GM19238 (cell line): ENCODE measurements at regions not wholly inside any gene's neighbourhood (a gene's known extent, or its start where the extent isn't known, plus 50 kb on each side); places are given as distances from the start of the nearest gene placed in this dataset.

Source experiments
- DNase-seq: peaks from one replicate; pipeline ENCODE4 v3.0.0; 2011; ENCODE audit warnings: low spot score; ENCODE audit not compliant: insufficient read length

DNA sequence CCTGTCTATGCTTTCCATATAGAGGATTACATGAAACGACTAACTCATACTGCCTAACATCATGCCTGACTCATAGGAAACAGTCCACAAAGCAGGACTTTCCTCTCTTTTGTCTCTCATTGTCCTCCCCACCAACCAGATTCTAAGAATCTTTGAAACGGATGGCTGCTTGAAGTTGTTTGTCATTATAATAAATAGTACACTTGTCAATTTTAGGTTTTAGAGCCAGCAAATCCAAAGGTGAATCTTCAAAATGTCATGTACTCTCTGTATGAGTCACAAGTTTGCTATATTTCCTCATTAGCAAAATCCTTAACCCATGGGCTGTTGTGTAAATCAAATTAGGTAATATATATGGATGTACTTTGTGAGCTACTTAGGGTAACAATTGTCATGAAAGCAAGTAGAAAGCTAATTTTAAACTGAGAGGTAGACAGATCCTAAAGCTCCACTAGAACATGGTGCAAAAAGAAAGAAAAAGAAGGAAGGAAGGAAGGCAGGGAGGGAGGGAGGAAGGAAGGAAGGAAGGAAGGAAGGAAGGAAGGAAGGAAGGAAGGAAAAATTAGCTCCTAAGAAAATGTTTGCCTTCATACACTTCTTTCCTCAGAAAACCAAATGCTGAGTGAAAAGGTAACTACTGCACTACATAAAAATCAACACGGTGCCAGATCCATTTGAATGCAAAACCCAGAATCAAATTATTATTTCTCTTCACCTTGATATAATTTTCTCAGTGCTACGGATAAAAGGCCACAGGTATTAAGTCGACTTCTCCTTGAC lies 129.5 kb upstream of the PRMT6 start:
- DNase-seq: no peak

- no peak for DNase-seq
Measured at GRCh38 chr1:106937104-106937503, 119.4 kb upstream of the PRMT6 start.

- DNase-seq: no peak
Measured at GRCh38 chr1:106944721-106945120, 111.8 kb upstream of the PRMT6 start.

DNA sequence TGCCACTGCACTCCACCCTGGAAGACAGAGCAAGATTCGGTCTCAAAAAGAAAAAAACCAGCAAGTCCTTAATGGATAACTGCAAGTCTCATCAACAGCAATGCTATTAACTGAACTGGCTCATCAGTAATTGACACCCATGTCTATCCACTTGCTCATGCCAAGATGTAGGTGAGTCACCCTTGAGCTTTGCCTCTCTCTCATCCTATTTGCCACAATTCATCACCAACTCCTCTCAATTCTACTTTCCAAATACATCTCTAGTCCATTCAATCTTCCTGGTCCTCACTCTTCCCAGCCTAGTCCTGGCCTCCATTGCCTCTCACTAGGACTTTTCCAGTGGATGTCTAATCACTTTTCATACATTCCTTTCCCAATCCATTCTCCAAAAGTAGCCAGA lies 103.7 kb upstream of the PRMT6 start:
- DNase-seq: no peak

DNA sequence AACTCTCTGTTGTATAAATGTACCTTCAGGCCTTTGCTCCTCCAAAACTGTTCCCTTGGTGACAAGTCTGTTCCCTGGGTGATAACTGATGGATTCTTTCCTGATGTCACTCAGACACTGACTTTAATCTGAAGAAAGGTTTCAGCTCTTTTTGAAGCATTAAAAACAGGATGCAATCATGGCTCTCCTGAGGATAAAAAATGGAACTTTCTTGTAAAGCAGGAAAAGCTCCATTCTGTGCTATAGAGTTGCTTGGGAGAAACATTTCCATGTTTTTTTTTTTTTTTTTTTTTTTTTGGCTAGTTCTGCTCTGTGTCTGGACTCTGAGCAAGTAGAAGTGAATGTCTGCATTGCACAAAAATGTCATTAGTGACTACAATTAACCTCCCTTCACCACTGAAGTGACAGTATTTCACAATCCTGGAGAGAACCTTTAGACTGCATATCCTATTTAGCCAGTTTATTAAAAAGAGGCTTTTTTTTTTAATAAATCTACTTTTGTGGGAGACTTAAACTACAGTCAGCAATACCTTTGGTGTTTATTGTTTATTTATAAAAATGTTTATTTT lies 101.7 kb upstream of the PRMT6 start:
- DNase-seq: no peak

- no peak for DNase-seq
Measured at GRCh38 chr1:106956721-106957120, 99.8 kb upstream of the PRMT6 start.

- no peak for DNase-seq
Measured at GRCh38 chr1:106957795-106958194, 98.7 kb upstream of the PRMT6 start.

GRCh38 chr1:106960412-106960811 lies 96.1 kb upstream of the PRMT6 start:
- DNase-seq: no peak

DNA sequence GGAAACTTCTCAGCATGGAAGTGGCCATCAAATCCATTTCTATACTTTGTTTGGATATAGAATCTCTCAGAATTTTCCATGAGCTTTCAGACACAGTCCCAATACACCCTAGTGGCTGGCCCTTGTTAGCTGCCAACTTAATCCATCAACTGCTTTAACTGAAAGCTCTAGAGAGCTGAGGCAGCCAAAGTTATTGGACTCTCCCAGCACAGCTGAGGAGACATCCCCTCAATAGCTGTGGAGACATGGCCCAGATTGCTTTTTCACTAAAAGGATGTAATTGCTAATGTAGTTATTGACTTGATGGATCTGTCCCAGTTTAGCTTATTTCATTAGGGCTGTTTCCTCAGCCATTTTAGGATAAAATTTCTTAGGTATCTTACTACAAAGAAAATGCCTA lies 94.8 kb upstream of the PRMT6 start:
- no peak for DNase-seq

GRCh38 chr1:106962591-106962990 lies 93.9 kb upstream of the PRMT6 start:
- no peak for DNase-seq

- DNase-seq: no peak
Measured at GRCh38 chr1:106964495-106964894, 92.0 kb upstream of the PRMT6 start.

DNA sequence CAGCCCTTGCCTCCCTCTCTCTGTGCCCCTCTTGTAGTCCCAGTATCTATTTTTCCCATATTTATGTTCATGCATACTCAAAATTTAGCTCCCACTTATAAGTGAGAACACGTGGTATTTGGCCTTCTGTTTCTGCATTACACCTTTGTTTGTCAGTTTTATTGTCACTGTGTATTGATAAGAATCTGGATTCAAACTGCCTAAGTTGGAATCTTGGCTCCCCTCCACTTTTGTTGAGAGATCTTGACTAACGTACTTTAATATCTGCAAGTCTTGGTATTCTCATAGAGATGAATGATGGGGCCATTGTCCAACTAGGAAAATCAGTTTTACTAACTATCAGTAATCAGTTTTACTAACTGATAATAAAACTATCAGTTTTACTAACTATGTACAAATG lies 87.8 kb upstream of the PRMT6 start:
- DNase-seq: no peak

- no peak for DNase-seq
Measured at GRCh38 chr1:106969731-106970130, 86.7 kb upstream of the PRMT6 start.

- DNase-seq: no peak
Measured at GRCh38 chr1:106972074-106972473, 84.4 kb upstream of the PRMT6 start.

DNA sequence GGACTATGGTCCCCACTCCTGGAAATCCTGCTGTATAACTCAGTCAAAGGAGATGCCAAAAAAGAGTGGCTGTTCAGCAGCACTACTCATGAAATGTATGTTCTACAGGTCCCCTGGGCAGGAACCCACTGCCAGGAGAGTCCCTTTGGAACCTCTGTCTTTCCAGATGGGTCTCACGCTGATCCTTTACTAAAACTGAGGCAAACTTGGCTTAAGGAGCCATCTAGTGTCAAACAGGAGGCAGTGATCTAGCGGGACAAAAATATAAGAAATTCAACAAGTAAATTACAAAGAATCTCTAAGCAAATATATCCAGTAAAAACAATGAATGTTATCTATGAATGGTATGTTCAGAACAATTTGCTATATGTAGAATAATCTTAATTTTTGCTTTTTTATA lies 80.5 kb upstream of the PRMT6 start:
- DNase-seq: no peak

GRCh38 chr1:106978477-106979322 lies 77.8 kb upstream of the PRMT6 start:
- DNase-seq: no peak

DNA sequence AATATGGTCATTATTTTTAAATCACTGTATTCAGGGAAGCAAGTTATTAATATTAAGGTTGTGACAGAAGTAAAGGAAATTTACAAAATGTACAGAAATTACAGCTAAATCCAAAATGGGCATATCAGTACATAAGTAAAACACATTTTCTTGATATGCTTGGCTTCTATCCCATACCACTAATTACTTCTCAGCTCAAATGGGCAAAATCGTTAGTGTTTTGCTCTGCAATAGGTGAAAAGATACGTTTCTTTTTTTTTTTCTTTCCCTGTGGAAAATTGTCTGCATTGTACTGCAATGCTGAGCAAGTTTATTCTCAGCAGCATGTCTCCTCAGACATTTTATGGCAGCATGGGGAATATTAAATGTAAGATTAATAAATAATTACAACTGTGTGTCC lies 77.1 kb upstream of the PRMT6 start:
- no peak for DNase-seq

DNA sequence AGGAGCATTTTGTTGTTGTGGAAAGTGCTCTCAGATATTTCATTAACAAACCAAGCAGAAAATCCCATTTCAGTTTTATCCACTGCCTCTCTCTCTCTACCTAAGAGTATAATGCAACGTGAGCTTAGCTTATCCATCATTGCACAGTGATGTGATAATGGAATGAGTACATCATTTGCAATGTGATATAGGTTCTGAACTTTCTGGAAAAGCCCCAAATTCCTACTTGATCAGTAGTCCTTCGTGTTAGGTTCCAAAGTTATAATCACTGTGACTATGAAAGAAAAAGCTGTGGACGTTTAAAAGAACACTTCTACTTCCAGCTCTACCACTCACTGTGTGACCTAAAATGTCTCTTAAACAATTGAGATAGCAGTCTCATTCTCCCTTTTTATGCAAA lies 76.4 kb upstream of the PRMT6 start:
- no peak for DNase-seq

DNA sequence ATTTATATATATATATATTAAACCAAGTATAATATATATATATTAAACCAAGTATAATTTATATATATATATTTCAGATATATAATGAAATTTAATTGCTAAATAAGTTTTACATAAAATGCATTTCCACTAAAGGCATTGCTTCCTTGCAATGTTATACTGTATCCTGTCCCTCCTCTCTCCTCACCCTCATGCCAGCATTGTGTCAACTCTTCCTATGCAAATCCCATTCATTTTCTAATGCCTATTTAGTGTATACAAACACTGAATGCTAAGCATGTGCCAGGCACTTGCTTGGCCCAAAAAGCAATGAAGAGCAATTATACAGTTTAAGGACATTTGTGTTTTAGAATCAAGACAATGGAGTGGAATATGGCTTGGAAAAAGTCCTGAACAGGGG lies 71.7 kb upstream of the PRMT6 start:
- no peak for DNase-seq

GRCh38 chr1:106986603-106987002 lies 69.9 kb upstream of the PRMT6 start:
- no peak for DNase-seq

DNA sequence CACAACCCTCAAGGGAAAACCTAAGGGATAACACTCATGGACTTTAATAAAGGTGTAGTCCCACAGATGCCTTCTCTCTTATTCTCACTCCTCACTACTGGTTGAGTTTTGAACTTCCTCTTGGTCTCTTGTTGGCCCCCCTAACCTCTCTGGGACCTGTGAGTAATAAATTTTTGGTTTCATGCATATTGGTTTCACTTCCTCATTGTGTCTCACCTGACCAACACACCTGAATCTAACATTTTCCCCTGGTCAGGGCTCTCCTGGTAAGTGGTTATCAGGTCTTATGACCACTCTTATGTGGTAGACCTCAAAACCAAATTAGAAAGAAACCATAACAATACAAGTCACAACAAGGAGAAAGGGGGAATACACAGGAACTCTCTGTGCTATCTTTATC lies 60.5 kb upstream of the PRMT6 start:
- DNase-seq: peak; percentile 7

GRCh38 chr1:106998431-106999002 lies 58.0 kb upstream of the PRMT6 start:
- DNase-seq: no peak
